Fibroblast of mammary gland (primary cell): ENCODE measurements at regions not wholly inside any gene's neighbourhood (a gene's known extent, or its start where the extent isn't known, plus 50 kb on each side); places are given as distances from the start of the nearest gene placed in this dataset.
A peak's percentile ranks its signal among the peaks of the same experiment; 100 is the strongest.
"Not testable (repeated sequence)": the region's sequence is repeated elsewhere in the genome, so short reads cannot be mapped to it uniquely, and the experiment has no call there.

Experiments
- DNase-seq: peaks from one replicate; pipeline ENCODE4 v3.0.0-alpha.2; 2010; ENCODE audit warnings: low read depth
- H3K4me3 ChIP-seq: 2 replicates; pipeline ENCODE4 v1.5.1; 2011; ENCODE audit warnings: low read depth, mild to moderate bottlenecking, low read length, moderate library complexity; ENCODE audit not compliant: control insufficient read depth
- CTCF ChIP-seq: conservative IDR thresholded peaks from 2 replicates; pipeline ENCODE4 v1.5.1; 2011; ENCODE audit warnings: low read depth, low read length, inconsistent platforms; ENCODE audit not compliant: control insufficient read depth, insufficient read depth

GRCh38 chr5:171540865-171541264 is 121.4 kb downstream of the FGF18 start:
- no peak for TF ChIP-seq CTCF
- no peak for DNase-seq
- no peak overlapping the region for H3K4me3 ChIP-seq

- no peak for TF ChIP-seq CTCF
- H3K4me3 ChIP-seq, result no peak overlapping the region
- no peak for DNase-seq
These were observed 121.9 kb downstream of the FGF18 start for GRCh38 chr5:171541341-171541776.

GRCh38 chr5:171542525-171543140 is 123.2 kb downstream of the FGF18 start:
- H3K4me3 ChIP-seq, result no peak overlapping the region
- TF ChIP-seq CTCF, result no peak

GRCh38 chr5:171543148-171543815 is 123.8 kb downstream of the FGF18 start:
- H3K4me3 ChIP-seq, result no peak overlapping the region

More at GRCh38 chr5:171542525-171543140, 123.2 kb downstream of the FGF18 start:
- DNase-seq, result no peak

GRCh38 chr5:171544913-171545765 is 125.7 kb downstream of the FGF18 start:
- no peak for TF ChIP-seq CTCF
- no peak overlapping the region for H3K4me3 ChIP-seq
- no peak for DNase-seq

More at GRCh38 chr5:171543148-171543815, 123.8 kb downstream of the FGF18 start:
- no peak for TF ChIP-seq CTCF
- peak; percentile 15 for DNase-seq

- DNase-seq, result no peak
- TF ChIP-seq CTCF, result no peak
- H3K4me3 ChIP-seq, result no peak overlapping the region
These were observed 129.8 kb downstream of the FGF18 start for GRCh38 chr5:171549274-171549673.

- H3K4me3 ChIP-seq, DNase-seq: not testable (repeated sequence)
These were observed 134.4 kb downstream of the FGF18 start for GRCh38 chr5:171553817-171554216.
